BJ (cell line): ENCODE measurements at regions not wholly inside any gene's neighbourhood (a gene's known extent, or its start where the extent isn't known, plus 50 kb on each side); places are given as distances from the start of the nearest gene placed in this dataset.

Experiments used
- CTCF ChIA-PET: fragments of 350-600 bp; formaldehyde crosslinking; extraction: SDS; loops from one replicate; lab custom pipeline; 2021; ENCODE audit warnings: antibody characterized with exemption, inconsistent platforms; lab: Yijun Ruan, JAX
- POLR2A ChIA-PET: fragments of 300-600 bp; sonication (Branson Sonifier 250); formaldehyde crosslinking; extraction: SDS; loops from one replicate; lab custom pipeline; 2021; ENCODE audit warnings: antibody characterized with exemption; lab: Charles Lee
- DNase-seq: peaks from one replicate; pipeline ENCODE4 v3.0.0-alpha.2; 2011; ENCODE audit warnings: low read depth
- H3K27me3 ChIP-seq: 2 replicates; pipeline ENCODE4 v1.6.0; 2011; ENCODE audit warnings: low read length; ENCODE audit not compliant: control insufficient read depth, insufficient read depth
- H3K36me3 ChIP-seq: 2 replicates; pipeline ENCODE4 v1.5.1; 2011; ENCODE audit warnings: low read length; ENCODE audit not compliant: control insufficient read depth, insufficient read depth
- H3K4me3 ChIP-seq: 2 replicates; pipeline ENCODE4 v1.5.1; 2011; ENCODE audit warnings: low read depth, mild to moderate bottlenecking, control low read depth, low read length
- CTCF ChIP-seq: IDR thresholded peaks from 2 replicates; pipeline ENCODE4 v1.5.1; 2011; ENCODE audit warnings: low read depth, mild to moderate bottlenecking, control low read depth, inconsistent platforms, low read length, moderate library complexity; ENCODE audit not compliant: insufficient read depth

DNA sequence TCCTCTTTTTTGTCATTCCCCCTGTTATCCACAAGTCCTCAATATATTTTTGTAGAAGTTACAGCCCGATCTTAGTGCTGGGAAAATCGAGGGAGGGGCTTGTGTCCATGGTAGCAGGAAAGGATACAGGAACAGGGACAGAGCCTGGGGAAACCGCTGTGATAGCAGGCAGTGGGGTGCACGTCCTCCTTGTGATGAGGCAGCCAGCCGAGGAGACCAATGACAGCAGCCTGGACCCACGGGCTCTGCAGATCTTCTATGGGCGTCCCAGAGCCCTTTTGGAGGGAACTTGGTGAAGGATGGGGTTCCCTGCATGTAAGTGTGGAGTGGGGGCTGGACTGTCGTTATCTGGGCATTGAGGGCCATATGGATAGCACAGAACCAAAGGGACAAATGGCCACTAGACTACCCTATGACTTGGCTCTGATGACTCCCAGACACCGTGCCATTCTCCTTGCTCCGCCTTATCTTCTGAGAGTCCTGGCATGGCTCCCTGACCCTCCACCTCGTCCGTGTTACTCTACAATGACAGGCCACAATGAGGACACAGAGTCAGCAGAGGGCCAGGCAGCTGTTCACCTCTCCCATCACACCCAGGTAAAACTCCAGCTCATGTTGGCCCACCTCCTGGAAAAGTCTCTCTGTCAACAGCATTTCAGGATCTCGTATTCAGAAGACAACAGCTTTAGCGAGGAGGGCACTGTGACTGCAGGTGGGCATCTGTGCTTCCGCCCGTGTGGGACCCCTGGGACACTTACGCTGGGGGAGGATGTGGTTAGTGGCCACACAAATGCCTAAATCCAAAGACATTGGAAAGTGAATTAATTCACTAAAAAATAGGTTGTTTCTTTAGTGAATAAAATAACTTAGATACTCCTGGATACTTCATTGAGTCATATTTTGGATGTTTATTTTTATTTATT lies 100.1 kb downstream of the VAPA start:
- ChIA-PET POLR2A (no interaction called here), CTCF (interaction anchor here (3.7 kb wide), 1 partner anchor 506 kb away, joined by 24 read pairs; no protein-coding TSS in a partner anchor)
- Histone ChIP-seq H3K27me3 (no peaks in the 10 kb centered on the region), H3K36me3 (no peaks in the 10 kb centered on the region), H3K4me3 (no peak overlapping the region)
- DNase-seq, result no peak
- TF ChIP-seq CTCF, result no peak

GRCh38 chr18:10015288-10015701 lies 101.5 kb downstream of the VAPA start:
- no peak for TF ChIP-seq CTCF
- H3K27me3 ChIP-seq, result no peaks in the 10 kb centered on the region
- ChIA-PET POLR2A (no interaction called here), CTCF (interaction anchor here (0.8 to 5.6 kb wide), 6 partner anchors 123 to 507 kb away, joined by 3 to 41 read pairs (median 4); no protein-coding TSS in a partner anchor)
- DNase-seq, result no peak
- no peak overlapping the region for H3K4me3 ChIP-seq
- H3K36me3 ChIP-seq, result no peaks in the 10 kb centered on the region

GRCh38 chr18:10015941-10016819 lies 102.4 kb downstream of the VAPA start:
- no peaks in the 10 kb centered on the region for H3K27me3 ChIP-seq
- CTCF ChIA-PET, result interaction anchor here (0.6 to 5.6 kb wide), 13 partner anchors 9 to 506 kb away, joined by 3 to 41 read pairs (median 3); no protein-coding TSS in a partner anchor
- peak; percentile 90 for DNase-seq
- H3K36me3 ChIP-seq, result no peaks in the 10 kb centered on the region
- no peak overlapping the region for H3K4me3 ChIP-seq
- peak; percentile 72 for TF ChIP-seq CTCF
- POLR2A ChIA-PET, result interaction anchor here (0.6 to 0.8 kb wide), 2 partner anchors 42 to 58 kb away, joined by 3 read pairs; no protein-coding TSS in a partner anchor

GRCh38 chr18:10017043-10017442 lies 103.2 kb downstream of the VAPA start:
- ChIA-PET POLR2A (no interaction called here), CTCF (interaction anchor here (0.8 to 5.6 kb wide), 9 partner anchors 10 to 502 kb away, joined by 3 to 41 read pairs (median 3); no protein-coding TSS in a partner anchor)
- Histone ChIP-seq H3K27me3 (no peaks in the 10 kb centered on the region), H3K4me3 (no peak overlapping the region), H3K36me3 (no peaks in the 10 kb centered on the region)
- no peak for TF ChIP-seq CTCF
- no peak for DNase-seq
